DMS79 (cell line): ENCODE measurements at regions not wholly inside any gene's neighbourhood (a gene's known extent, or its start where the extent isn't known, plus 50 kb on each side); places are given as distances from the start of the nearest gene placed in this dataset.
A peak's percentile ranks its signal among the peaks of the same experiment; 100 is the strongest.
"Not testable (repeated sequence)": the region's sequence is repeated elsewhere in the genome, so short reads cannot be mapped to it uniquely, and the experiment has no call there.

ENCODE experiments used
- DNase-seq: peaks from one replicate; lab custom pipeline; 2025; lab: John Stamatoyannopoulos, UW

DNA sequence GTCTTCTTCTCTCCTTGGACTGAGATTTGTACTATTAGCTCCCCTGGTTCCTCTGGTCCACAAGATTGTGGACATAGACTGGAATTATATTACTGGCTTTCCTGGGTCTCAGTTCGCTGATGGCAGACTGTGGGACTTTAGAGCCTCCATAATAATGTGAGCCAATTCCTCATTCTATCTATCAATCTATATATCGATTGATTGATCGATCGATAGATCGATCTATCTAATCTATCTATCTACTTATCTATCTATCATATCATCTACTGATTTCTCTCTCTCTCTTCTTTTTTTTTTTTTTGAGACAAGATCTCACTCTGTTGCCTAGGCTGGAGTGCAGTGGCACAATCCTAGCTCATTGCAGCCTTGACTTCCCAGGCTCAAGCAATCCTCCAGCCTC lies 51.5 kb upstream of the DDR1 start:
- DNase-seq: no peak

DNA sequence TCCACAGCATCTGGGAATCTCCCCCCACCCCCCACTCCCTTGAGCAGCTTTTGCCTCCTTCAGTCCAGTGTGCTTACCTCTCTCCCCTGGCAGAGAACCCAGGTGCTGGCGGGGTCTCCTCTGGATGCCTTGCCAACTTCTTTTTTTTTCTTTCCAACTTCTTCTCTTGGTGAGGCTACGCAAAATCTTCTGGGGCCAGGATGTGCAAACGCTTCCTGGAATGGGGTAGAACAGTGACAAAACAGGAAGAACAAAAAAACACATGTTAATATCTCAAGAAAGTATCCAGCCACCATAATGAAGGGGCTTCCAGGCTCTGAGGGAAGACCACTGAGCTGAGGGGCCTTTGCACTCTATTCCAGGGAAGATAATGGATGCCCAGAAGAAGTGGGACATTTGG lies 53.9 kb upstream of the DDR1 start:
- DNase-seq: no peak

DNA sequence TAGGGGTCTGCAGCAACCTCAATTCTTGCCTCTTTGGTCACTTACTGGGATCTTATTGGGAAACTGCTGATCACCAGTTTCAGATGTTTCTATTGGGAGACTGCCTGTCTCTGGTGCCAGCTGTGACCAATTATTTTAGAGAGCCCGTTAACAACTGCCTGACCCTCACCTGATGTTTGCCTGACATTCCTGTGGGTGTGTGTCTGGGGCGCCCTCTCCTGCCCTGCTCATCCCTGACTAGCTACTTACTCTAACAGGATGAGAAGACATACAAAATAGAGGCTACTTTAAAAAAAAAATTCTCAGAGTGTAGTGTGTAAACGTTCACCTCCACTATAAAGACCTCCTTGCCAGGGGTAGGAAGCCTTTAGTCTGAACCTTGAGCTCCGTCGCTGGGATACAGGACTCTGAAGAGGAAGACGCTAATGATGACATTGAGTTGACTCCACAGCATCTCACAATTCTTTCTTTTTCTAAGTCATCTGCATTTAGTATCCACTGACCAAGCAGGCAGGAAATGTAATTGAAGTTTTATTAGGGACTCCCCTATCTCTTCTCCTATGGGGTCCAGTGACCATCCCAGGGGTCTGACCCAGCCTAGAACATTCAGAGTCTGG lies 54.6 kb upstream of the DDR1 start:
- no peak for DNase-seq

DNA sequence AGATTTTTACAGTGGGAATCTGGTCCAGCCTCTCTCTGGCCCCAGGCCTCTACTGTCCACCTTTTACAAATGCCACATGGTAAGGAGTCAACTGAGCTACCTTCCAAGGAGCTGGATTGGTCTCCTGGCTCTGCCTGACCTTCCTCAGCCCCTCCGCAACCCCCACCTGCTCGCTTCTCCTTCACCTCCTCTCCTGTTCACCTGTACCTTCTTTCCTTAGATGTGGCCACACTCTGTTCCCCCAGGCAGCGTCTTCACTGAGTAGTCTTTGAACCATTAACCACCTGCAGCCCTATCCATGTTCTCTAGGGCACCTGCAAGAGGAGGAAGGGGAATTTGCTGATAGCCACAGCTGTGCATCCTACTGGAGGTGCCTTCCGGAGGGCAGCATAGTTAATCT lies 55.3 kb upstream of the DDR1 start:
- DNase-seq: no peak

DNA sequence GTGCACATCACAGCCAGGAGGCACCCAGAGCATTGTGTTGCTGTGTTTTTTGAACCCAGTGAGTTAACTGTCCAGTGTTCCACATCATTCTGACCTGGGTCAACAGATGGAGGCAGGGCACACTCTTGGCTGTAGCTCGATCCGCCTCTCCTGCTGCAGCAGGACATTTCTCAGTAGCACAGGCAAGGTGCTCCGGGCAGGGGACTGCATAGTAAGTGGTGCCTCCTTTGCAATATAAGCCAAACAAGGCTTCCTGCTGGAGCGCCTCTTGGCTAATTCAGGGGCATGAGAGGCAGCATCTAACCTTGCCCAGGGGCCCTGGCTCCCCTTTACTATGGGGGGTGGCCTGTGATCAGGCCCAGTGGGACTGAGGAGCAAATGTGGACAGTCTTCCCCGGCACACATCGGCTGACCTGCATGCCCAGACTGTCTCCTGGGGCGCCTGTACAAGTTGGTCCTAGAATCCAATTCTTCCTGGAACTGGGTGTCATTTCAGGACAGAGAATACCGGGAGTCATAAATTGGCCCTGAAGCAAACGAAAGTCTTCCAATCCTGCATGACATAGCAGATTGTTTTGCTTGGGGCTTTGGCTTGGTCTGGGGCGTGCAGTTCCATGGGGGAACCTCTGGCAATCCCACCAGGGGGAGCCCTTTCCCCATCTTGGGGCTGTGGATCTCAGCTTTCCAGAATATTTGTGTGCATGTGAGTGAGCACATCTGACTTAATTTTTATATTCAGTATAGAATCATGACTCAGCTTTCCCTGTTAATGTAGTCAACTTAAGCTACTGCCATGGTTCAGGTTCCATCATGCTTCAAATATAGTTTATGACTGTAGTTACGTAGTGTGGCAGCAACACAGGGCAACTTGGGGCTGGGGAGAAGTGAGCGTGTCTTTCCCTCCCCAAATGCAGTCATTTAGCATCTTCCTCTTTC lies 56.0 kb upstream of the DDR1 start:
- peak; percentile 27 for DNase-seq

DNA sequence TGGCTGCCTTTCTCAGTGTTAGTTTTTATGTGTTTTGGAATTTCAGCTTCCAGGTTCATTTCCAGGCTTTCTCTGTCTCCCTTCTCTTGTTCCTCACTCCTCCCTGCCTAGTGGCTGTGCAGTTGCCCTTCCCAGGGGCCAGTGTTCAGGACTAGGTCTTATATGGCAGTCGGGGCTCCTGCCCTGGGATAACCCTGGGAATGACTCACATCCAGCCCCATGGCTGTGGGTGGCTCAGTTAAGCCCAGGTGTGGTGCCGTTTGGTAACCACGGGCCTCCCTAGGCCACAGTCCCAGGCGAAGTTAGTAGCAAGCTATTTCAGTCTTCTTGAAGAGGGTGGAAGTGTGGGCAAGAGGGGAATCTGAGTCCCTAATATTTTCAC lies 57.4 kb upstream of the DDR1 start:
- DNase-seq: no peak

DNA sequence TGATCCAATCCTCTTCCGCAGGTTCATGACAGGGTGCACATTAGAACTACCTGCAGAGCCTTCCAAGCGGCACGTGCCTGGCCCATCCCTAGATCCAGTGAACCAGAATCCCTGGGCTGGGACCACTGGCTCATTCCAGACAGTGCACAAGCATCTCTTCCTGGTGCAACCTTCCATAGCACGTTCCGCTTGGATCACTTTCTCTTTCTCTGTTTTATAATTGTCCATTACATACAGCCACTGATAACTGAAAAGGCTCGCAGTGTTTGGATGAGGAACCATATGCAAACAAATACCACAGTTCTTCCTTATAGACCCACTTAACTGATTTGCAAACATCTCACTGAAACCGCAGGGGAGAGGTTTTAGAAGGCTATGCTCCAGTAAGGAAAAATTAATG lies 59.6 kb upstream of the DDR1 start:
- DNase-seq: peak; percentile 31

DNA sequence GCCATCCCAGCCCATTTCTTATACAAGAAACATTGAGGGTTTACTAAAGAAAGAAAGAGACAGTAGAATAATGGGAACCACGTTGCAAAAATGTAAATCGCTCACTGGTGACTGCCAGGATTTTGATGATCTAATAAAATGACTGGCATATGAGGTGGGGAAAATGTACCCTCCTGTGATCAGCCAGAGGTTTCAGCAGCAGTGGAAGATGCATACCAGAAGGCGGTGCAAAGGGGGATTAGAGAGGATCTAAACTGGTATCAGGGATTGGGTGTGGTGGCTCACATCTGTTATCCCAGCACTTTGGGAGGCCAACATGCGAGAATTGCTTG lies 60.8 kb upstream of the DDR1 start:
- no peak for DNase-seq

DNA sequence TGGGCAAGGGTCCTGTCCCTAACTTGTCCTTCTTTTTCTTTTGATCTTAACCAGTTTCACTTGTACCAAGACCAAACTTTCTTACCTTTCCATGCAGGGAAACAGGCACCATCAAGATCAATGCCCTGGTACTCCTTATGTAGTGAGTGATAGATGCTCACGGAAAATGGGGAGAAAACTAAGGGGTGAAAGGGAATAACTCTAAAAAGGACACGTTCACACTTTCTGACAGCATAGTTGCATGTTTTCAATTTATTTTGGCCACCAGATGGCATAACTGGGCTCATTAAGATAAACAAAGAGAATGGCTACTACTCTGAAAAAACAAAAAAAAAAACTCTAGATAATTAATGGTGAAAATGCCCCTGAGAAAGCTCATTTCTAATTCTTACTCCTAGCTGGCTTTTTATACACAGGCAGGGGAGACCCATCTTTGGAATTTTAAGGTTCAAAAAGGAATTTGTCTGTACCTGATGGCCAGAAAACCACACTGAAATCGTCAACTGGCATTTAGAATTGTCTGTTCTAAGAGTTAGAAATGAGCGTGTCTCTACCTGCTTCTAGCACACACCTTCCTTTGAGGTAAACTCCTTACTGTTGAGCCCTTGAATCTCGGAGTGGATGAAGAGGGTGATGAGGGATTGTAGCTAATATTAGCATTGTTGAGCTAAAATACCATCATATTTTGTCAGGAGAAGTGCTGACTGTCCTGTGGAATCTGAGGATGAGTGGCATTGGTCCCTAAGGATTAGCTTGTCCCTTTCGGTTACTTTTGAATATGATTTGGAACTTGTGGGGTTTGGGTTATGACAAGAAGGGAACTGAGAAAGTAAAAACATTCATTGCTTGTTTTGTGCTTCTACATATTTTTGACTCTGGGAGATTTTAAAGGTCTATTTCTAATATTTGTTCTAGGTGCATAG lies 62.2 kb upstream of the DDR1 start:
- no peak for DNase-seq

DNA sequence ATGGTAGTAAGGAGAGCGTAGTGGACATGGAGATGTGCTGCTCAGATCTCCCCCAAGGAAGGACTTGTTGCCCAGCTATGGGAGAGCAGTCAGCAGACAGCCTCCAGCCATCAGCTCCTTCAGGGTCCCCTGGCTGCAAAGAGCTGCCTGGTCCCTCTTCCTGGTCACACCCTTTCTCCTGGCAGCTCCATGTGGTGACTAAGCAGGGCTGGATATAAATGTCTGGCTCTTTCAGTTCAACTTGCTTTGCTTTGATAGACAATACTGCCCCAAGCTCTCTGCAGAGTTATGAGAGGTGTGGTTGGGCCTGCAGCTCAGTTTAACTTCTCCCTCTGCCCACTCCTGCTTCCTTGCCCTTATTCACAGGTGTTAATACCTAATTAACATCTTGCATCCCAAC lies 64.1 kb upstream of the DDR1 start:
- DNase-seq: no peak

DNA sequence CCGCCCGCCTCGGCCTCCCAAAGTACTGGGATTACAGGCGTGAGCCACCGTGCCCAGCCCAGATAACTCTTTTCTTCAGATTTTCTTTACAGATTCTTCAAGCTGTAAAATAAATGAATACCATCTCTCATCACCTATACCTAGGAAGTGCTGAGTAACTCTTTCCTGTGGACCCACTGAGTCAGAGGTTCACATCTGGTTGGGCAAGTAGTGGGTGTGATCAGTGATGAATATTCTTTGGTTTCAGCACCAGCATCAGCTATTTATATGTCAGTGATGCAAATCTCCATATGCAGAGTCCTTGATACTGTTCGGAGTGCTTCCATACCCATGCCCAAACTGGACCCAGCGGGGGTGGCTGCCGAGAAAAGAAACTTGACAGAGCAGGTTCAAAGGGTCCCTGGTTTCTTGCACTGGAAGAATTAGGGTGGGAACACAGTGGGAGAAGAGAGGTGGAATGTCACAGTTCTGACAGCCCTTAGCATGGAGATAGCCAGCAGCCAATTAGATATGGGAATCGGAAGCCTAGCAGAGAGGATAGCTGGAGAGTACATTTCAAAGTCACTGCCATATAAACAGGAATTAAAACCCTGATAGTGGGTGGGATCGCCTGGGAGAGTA lies 64.9 kb upstream of the DDR1 start:
- no peak for DNase-seq

DNA sequence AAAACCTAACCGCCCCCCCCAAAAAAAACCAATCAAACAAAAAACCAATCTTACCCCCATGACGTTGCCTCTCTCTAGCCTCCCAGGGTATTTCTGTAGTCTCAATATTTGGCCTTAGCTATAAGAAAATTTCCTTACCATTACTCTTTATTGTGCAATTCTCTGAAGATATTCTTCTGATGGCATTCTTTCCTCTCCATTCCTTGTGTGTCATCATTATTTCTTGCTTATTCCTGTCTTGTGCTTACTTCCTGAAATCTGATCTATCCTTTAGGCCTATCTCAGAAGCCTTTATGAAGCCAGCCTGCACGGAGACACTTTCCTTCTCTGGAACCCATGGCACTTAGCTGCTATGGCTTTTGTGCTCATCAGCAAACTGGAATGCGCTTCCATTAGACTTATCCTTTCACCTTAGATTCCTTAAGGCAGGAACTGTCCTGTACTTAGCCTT lies 65.9 kb upstream of the DDR1 start:
- DNase-seq: no peak

DNA sequence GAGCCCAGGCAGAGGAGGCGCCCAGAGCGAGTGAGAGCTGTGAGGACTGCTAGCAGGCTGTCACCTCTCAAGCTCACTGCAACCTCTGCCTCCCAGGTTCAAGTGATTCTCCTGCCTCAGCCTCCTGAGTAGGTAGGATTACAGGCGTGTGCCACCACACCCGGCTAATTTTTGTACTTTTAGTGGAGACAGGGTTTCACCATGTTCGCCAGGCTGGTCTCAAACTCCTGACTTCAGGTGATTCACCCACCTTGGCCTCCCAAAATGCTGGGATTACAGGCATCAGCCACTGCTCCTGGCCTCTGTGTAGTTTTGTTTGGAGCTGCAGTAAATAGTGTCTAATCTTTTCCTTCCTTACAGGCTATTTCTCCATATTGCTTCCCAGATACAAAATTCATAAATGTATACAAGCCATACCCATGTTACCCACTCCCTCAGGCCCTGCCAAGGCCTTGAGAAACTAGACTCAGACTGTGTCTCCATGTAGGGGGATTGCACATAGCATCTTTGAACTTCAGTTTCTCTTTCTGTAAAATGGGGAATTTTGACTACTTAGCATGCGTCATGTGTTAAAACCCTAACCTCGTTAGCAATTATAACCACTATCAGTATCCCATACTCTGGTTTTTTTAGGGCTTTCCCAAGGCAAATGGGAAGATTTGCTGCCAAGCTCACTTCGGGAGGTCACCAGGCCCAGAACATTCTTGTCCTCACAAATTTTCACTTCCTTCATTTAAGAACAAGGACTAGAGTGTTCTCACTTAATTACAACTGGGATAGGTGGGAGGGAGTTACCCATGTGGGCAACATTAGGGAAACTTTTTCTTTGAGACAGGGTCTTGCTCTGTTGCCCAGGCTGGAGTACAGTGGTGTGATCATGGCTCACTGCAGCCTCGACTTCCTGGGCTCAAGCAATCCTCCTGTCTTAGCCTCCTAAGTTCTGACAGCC lies 67.3 kb upstream of the DDR1 start:
- no peak for DNase-seq

DNA sequence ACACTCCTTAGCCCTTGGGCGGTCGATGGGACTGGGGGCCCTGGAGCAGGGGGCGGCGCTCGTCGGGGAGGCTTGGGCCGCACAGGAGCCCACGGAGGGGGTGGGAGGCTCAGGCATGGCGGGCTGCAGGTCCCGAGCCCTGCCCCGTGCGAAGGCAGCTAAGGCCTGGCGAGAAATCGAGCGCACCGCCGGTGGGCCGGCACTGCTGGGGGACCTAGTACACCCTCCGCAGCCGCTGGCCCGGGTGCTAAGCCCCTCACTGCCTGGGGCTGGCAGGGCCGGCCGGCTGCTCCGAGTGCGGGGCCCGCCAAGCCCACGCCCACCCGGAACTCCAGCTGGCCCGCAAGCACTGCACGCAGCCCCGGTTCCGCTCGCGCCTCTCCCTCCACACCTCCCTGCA lies 68.0 kb upstream of the DDR1 start:
- not testable (repeated sequence) for DNase-seq

DNA sequence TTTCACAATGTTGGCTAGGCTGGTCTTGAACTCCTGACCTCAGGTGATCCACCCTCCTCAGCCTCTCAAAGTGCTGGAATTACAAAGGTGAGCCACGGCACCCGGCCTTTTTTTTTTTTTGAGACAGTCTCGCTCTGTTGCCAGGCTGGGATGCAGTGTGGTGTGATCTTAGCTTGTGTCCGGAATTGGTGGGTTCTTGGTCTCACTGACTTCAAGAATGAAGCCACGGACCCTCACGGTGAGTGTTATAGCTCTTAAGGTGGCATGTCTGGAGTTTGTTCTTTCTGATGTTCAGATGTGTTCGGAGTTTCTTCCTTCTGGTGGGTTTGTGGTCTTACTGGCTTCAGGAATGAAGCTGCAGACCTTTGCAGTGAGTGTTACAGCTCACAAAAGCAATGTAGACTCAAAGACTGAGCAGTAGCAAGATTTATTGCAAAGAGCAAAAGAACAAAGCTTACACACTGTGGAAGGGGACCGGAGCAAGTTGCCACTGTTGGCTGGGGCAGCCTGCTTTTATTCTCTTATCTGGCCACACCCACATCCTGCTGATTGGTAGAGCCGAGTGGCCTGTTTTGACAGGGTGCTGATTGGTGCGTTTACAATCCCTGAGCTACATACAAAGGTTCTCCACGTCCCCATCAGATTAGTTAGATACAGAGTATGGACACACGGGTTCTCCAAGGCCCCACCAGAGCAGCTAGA lies 69.1 kb upstream of the DDR1 start:
- DNase-seq: not testable (repeated sequence)

DNA sequence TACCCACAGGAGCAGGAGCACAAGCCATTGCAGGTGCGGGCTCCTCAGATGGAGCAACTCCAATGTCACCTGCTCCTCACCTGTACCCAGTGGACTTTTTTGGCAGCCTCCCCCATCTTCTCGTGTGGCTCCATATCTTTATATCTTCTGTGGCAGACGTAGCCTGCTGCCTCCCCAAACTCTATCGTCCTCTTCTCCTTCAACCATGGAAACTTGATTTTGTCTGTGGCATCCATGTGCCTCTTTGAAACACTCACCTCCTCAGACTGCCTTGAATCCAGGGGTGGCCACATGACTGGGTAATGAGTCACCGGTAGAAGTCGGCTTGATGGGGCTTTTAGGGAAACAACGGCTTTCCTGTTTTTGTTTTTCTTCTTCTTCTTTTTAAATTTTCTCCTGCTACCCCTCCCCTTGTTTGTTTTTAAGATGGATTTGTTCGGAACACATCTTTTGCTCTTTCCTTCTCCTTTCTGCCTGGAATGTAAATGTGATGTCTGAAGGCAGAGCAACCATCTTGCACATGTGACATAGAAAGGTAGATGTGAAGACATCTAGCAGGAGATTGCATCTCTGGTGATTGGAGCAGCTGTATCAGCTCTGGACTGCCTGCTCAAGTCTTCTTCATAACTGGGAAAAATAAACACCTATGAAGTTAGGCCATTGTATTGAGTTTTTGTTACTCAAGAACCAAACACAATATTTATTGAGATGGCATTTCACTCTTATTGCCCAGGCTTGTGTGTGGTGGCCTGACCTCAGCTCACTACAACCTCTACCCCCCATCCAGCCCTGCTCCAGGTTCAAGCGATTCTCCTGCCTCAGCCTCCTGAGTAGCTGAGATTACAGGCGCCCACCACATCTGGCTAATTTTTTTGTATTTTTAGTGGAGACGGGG lies 69.9 kb upstream of the DDR1 start:
- DNase-seq: no peak

DNA sequence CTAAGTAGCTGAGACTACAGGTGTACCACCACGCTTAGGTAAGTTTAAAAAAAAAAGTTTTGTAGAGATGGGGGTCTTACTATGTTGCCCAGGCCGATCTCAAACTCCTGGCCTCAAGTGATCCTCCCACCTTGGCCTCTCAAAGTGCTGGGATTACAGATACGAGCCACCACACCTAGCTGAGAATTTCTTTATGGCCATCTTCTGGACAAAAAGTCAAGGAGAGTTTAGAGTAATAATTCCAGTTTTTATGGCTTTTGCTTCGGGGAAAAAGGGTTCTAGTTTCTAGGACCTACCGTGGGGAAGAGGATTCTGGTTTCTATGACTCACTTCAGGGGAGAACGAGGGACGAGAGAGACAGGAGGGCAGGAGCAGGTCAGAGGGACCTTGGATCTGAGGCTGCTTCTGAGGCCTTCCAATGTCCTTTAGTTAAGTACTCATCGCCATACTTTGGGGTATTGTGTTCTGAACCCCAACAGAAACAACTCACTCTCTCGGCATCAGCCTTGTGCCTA lies 69.3 kb upstream of the IER3 start:
- no peak for DNase-seq

DNA sequence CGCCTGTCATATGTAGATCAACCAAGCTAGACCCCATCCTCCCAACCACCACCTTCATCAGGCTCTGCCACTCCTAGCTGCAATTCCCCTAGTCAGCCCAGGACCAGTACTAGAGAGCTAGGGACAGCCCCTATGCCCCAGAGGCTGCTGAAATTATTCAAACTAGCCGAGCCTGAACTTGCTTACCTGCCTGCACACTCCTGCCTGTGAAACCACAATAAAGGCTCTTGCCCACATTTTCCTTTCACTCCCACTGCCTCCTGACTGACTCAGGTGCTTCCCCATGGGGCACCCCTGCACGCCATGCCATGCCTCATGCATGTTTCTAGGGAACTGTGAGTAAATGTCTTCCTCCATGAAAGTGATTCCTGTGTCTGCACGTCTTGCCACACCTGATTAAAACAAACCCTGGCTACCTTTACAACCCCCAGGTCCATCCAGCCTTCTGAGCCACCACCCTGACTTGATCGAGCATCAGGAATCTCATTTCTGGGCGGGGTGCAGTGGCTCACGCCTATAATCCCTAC lies 66.5 kb upstream of the IER3 start:
- DNase-seq: no peak

DNA sequence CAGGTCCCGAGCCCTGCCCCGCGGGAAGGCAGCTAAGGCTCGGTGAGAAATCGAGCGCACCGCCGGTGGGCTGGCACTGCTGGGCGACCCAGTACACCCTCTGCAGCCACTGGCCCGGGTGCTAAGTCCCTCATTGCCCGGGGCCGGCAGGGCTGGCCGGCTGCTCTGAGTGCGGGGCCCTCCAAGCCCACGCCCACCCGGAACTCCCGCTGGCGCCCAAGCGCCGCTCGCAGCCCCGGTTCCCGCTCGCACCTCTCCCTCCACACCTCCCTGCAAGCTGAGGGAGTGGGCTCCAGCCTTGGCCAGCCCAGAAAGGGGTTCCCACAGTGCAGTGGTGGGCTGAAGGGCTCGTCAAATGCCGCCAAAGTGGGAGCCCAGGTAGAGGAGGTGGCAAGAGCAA lies 63.2 kb upstream of the IER3 start:
- not testable (repeated sequence) for DNase-seq
